Stimulated activated CD4-positive, alpha-beta T cell treated with anti-CD3 and anti-CD28 coated beads, Interleukin-15, amount 100 ng/mL, for 48 hours (primary cell): ENCODE measurements at regions not wholly inside any gene's neighbourhood (a gene's known extent, or its start where the extent isn't known, plus 50 kb on each side); places are given as distances from the start of the nearest gene placed in this dataset.

ENCODE experiments used
- DNase-seq, 2 donors: peaks; one replicate each; pipeline ENCODE4 v3.0.0-alpha.2; 2020; ENCODE audit warnings: low read depth in 2 of 2

DNA sequence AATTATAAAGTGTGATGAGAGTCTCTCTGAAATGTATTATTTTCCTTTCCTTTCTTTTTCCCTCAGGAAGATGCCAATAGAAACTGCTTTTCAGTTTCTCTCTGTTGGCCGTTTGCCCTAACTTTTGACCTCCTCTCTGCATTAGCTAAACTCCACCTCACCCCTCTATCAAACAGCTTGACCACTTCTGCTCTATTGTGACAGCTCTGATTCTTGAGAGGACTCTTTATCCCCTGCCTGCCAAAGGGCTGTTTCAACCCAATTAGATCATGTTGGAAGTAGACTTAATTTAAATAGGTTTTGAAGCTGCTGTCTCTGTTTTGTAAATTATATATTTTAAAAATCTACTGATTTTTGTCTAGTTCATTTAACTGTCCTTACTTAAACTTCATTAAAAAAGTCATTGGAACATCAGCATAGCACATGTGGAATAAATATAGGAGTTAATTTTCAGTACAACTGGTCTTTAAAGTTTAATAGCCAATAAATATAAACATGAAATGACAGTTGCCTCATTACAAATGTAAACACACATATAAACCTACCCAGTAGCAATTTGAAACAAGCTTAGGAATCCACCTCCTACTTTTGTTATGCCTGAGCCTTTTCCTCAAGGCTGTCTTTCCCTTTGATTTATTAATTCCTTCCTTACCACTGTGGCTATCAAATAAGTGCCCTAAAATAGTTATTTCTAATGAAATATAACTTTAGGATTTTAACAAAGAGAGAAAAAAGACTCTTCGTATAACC, 152.0 kb downstream of the CHRM3 start:
- DNase-seq, result no peak

DNA sequence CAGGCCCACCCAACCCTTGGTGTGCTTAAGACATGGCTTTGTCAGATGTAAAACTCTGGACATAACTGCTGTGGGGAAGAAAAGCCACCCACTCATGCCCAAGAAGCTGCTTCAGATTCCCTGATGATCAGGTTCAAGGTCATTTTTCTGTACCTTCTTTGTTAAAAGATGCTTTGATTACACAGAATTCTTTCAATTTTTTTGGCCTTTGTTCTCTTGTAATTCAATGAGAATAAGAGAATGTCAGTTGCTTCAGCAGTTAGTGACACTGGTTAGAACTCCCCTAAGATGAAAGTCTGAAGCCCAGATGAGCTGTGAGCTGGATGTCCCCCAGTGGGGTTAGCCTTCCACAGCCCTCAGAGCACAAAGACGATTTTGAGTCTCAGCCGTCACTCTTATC, 152.7 kb downstream of the CHRM3 start:
- no peak for DNase-seq

DNA sequence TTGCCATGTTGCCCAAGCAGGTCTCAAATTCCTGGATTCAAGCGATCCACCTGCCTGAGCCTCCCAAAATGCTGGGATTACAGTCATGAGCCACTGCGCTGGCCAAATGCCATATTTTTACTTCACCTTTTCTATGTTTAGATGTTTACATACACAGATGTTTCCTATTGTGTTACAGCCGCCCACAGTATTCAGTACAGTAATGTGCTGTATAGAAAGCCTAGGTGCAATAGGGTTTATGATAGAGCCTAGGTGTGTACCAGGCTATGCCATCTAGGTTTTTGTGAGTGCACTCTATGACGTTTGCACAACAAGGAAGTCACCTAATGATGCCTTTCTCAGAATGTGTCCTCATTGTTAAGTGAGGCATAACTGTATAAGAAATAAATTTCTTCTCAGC, 153.4 kb downstream of the CHRM3 start:
- no peak for DNase-seq

DNA sequence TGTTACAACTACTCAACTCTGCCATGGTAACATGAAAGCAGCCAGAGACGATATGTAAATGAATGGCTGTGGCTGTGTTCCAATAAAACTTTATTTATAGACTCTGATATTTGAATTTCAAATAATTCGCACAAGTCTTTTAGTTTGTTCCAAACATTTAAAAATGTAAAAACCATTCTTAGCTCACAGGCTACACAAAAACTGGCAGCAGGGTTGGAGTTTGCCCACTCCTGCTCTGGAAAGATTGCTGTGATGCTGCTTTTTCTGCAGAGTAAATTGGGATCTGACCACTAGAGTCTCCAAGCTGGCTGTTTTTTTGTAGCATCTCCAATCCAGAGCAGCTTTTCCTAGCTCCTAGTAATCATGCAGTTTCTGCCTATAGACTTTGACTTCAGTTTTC, 157.5 kb downstream of the CHRM3 start:
- no peak for DNase-seq

DNA sequence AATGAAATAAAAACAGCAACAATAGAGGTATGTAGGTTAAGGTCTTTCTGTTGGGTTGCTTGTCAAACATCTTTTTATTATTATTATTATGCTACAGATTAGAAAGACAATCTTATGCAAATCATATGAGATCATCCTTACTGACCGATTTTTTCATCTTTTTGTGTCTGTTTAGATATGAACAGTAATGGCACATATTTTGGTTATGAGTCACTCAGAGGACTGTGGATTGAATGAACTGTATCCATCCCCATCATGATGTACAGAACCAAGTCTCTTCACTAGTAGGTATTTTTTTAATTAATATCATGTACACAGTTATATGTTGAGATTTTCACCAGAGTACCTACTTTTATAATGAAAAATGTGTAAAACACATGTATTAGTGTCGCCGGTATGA, 159.1 kb downstream of the CHRM3 start:
- no peak for DNase-seq

DNA sequence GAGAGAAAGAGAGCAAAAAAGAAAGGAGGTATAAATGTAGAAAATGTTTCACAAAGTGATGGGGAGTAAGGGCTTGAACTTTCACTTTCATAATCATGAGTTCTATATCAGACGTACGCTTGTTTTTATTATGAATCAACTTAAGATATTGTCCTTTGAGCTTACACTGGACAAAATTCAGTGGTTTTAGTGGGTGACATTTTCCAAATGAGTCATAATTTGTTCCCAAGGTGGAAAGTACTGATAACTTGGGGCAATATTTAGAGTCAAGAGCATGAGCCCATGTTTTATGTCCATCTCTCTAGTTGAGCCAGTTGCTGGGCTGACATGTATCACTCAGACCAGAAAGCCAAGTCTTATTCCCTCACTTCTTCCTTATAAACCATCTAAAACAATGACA, 161.6 kb downstream of the CHRM3 start:
- no peak for DNase-seq

DNA sequence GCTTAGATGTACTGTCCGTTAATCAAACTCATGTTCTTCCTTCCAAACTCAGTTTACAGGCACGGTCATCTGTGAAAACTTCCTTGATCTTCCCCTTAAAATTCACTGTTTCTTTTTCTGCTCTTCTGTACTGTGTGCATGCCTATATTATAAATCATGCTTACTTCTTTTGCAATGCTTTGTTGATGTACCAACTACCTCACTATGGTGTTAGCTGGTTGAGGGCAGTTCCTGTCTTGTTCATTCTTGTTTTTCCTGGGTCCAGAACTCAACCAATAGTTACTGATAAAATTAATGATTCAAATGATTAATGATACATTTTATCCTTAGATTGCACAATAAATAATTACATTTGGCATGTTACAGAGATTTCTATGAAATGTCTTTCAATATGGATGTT, 163.8 kb downstream of the CHRM3 start:
- DNase-seq, result no peak

DNA sequence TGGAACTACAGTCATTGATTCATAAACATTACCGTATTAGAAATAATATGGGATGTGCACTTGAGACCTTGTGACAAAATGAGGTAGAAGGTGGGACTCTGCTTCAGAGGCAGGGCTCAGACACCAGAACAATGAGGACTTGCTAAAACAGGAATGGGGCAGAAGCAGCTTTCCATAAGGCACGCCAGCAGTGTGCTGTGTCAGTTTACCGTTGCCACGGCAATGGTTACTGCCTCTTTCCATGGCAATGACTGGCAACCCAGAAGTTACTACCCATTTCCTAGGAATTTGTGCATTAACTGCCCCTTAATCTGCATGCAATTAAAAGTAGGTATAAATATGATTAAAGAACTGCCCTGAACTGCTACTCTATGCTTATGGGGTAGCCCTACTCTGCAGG, 169.0 kb downstream of the CHRM3 start:
- no peak for DNase-seq

DNA sequence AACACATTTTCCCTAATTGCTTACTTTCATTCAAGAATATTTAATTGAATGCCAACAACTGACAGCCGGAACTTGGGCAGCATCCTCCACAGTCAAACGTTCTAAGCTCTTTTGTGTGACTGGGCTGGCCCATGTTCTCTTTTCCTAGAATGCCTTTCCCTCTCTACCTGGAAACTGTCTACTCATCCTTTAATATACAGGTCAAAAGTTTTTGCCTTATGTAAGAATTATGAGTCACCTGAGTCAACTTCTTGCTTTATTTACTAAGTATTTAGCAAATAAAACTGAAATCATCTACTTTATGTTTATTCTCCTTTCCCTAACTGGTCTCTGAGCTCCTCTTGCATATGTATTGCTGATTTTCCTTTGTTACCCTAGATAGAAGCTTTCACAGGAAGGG, 172.2 kb downstream of the CHRM3 start:
- no peak for DNase-seq

DNA sequence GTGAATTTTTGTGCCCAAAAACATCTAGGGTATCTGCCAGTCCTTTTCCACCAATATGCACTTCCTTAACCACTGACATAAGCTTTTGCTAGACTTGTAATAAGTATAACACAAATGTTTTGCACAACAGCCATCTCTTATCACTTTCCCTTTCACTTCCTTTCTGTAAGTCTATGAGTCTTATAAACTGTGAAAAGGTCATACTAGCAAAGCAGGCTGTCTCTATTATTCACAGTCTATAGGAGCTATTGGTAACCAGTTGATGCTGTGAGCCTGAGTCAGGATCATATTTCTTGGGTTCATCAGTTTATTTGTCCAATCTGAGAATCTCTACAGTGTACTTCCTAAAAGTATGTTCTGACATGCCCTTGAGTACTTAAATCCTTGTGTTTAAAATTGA, 172.6 kb downstream of the CHRM3 start:
- DNase-seq, result no peak

DNA sequence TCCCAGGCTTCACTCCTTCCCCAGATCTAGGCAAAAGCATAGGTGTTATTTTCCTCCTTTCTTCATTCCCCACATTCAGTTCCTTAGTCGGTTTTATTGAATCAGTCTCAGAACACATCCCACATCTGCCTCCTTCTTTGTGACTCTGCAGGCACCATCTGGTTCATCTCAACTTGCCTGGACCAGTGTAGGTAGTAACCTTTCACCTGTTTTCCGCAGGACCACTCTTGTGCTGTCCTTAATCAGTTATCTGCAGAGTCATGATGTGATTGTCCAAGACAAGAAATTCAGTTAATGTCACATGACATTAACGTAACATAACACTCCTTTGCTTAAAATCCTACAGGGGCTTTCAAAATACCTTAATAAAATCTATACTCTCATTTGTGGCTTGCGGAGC, 174.6 kb downstream of the CHRM3 start:
- DNase-seq, result no peak

DNA sequence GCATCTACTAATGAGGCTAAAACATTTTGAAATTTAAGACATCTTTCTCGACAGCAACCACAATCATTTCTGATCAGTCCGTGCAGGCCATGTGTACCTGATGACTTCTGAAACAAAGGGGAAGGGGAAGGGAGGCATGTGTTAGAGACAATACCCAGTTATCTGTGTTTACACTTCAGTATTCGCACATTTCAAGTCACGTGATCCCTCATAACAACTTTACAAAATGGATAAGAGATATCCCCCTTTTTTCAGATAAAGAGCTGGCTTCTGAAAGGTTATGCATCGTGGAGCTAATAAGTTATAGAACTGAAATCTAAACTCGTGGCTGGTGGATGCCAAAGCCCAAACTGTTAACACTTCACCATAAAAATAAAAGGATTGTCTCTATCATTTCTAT, 175.7 kb downstream of the CHRM3 start:
- no peak for DNase-seq

DNA sequence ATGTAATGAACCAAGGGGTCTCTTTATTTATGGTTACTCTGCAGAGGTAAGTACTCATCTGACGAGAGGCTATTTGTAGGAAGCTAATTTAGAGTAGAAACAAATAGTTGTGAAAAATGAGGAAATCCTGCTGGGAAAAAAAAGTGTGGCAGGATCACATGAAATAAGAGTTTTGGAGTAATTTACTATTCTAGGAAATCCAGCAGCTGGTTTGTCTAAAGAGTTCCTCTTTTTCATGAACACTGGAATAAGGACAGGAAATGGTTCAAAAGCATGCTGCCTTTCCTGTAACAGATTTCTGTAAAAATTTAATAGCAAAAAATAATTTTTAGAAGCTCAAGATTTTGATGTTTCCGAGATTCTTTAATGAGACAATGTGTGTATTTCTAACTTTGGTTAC, 177.3 kb downstream of the CHRM3 start:
- no peak for DNase-seq

DNA sequence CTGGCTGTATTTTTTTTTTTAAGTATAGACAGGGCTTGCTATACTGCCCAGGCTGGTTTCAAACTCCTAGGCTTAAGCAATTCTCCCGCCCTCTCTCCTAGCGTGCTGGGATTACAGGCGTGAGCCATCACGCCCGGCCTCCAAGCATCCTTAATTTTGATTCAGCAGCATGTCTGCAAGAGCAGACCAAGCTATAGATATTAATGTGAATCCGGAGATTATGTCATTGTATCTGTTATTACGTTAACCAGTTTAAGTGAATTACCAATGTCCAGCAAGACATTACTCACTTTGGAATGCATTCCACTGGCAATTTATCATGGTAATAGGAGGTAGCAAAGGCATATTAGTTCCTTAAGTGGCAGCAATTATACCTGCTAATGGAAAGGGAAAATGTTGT, 179.7 kb downstream of the CHRM3 start:
- no peak for DNase-seq

DNA sequence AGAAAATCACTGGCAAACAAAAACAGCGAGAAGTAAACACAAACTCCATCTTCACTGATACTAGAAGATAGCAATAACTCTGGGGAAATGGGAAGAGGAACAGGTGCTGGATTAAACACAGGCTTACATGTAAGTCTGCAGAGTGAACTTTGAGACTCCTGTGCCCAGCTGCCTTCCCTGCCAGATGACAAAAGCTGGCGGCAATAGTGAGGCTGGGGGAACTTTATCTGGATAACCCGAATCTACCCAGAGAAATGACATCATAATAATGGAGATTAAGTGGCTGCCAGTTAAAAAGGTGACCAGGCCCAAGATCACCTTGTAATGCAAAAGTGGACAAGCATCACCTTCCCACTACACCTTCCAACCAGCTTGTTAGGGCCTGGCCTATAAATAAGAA, 184.5 kb downstream of the CHRM3 start:
- DNase-seq, result no peak

DNA sequence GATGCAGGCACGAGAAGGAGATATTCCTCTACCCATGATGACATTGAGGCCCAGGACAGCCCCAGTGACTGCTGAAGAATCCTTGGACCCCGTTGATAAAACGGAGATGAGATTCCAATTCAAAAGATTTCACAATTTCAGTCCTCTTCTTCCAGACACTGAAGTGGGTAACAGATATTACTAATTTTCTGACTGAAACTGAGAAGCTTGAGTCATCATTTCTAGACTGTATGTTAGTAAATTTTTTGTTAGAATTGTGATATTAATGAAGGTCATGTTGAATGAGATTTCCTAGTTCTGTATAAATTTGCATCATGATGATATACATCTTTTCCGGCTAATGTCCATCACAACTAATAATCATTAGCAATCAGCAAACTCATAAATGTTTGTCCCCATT, 185.8 kb downstream of the CHRM3 start:
- no peak for DNase-seq

DNA sequence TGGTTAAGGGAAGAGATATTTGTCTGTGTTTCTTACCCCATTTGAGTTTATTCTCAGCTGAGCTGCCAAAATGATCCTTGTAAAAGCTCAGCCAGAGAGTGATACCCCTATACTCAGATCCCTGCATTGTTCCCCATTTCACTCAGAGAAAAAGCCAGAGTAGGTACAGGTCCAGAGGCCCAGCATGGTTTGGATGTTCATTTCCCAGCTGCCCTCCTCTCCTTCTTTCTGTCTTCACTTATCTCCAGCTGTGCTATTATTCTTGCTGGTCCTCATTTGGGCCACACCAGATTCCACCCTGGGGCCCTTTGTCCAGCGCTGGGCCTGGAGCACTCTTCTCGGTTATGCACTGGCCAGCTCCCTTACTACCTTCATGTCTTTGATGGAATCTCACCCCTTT, 187.7 kb downstream of the CHRM3 start:
- DNase-seq, result no peak

DNA sequence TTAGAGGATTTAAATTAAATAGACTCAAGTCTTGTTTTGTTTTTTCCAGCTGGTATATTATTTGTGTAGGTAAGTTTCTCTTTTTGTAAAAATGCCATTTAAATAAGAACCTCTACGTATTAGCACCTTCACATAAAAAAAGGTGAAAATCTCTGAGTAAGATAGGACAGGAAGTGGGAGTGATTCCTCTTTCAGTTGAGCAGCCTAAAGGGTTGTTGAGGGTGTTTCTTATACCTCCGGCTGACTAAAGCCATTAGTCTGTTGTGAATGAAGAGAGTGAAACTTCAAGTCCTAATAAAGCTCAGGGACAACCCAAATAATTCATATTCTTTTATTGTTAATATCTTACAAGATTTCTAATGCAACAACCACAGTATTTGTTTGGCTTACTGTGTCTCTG, 188.7 kb downstream of the CHRM3 start:
- no peak for DNase-seq

DNA sequence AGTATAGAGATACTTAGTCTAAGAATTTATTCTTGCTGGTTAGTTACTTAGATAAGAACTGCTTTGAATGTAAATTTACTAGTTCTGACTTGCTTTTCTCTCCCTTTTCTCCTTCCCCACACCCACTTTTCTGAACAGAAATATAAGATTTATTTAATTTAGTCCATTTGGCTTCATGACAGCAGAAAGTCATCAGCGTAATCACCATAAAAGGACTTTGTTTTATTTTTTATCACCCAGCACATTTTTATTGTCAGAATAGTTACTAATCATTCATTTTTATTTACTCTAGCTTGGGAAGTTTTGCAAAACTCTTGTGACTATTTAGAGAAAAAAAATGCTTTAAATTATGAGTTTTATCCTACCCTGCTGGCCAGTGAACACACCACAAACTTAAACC, 197.2 kb downstream of the CHRM3 start:
- no peak for DNase-seq

DNA sequence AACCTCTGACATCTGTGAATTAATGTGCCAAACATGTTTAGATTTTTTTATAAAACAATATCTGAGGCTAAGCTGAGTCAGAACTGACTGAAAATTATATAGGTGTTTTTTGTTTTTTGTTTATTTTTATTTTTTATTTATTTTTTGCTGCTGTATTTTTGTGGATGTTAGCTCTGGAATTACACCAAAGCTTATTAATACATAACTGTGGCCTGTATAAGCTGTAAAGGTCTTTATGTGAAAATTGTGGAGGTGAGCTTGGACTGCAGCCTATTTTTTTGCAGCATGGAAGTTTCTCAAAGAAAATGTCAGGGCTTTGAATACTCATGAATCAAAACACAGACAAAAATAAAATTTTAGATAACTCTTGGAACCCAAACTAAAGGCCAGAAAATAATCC, 199.8 kb downstream of the CHRM3 start:
- no peak for DNase-seq

DNA sequence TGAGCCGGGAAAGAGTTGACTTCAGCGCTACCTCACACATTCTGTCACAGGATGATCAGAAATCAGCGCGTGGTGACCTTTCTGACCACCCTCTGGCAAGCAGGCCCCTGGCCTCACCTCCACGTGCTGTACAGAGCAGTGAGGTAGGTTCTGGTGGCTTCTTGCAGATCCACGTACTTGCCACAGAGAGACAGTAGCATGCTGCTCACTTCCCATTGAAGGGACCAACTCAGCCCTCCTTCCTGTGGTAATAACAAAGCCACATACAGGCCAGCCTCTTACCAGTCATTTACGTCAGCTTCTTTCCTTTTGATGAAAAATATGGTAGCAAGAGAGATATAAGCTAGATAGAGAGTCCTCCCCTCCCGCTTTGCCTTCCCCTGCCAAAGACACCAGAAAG, 200.7 kb downstream of the CHRM3 start:
- peak in 1 of 2 donors; percentile 6 for DNase-seq

DNA sequence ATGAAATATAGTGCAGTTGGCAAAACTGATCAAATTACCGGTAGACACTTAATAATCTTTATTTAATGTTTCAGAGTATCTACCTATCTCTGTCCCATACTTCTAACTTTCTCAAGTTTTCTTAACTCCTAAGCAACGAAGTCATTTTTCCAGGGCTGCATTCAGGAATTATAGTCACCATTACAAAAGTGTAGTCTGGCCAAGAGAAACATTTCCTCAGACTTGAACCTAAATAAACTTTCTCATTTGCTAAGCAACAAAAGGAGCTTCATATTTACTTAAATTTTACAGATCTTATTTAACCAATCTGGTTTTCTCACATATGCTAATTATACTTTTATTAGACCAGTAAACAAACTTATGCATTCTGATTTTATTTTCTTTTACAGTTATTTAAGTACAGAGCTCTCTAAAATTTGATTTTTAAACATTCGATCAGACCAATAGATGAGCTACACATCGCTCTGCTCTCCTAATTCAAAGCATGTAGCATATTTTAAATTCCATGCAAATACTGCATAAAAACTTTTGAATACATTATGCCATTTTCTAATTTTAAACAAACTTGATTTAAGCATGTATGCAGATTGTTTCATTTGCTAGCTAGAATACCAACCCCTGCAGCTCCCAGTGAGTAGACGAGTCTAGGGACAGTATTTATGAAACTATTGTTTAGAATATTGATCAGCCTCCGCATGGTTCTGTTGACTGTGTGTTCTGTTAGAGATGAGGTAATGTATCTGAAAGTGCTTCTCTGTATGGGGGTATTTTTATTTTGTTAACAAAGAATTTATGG, 201.4 kb downstream of the CHRM3 start:
- DNase-seq, result no peak

DNA sequence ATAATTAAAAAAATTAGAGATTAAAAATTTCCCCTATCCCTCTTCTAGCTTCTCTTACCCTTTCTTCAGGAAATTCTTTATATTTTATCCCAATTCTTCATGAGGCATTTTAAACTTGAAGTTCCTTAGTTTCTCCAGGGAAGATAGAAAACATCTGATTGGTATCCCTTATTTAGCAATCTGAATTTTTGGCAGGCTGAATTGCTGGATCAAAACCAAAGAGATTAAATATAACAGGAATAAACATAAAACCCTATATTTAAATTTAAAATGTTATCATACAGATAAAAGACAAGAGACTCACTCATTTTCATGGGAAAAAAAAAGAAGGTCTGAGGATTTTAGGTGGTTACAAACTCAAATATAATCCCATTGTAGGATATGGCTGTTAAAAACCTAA, 204.2 kb downstream of the CHRM3 start:
- no peak for DNase-seq

DNA sequence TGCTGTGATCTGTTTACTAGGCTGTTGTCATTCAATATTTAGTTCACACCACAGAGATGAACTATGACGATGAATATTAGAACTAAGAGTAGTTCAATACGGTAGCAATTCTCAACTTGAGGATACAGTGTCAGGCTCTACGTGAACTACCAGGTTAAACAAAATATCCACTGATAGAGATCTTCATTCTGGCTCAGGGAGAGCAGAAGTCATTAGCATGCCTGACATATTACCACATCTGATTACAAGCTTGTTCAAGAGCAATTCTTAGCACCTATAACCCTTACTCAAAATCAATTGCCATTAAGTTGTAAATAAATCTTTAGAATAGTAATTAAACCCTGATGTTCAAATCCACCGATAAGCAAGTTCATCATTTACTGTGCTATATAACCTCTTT, 207.2 kb downstream of the CHRM3 start:
- DNase-seq, result no peak
